Endothelial cell of umbilical vein (primary cell): ENCODE measurements at regions not wholly inside any gene's neighbourhood (a gene's known extent, or its start where the extent isn't known, plus 50 kb on each side); places are given as distances from the start of the nearest gene placed in this dataset.

Experiments
- BruUV-seq: library from RNA; stranded (reverse); fragments of 400-500 nt; replicated peaks from 2 replicates; lab custom pipeline; 2021; lab: Mats Ljungman, UMichigan
- CTCF ChIA-PET: fragments of 300-600, 350-600 bp; sonication (Branson Sonifier 250); formaldehyde crosslinking; loops from one replicate; lab custom pipeline; 2021; ENCODE audit warnings: antibody characterized with exemption, inconsistent platforms; lab: Charles Lee
- POLR2A ChIA-PET: fragments of 300-600, 350-600 bp; sonication (Branson Sonifier 250); formaldehyde crosslinking; loops from one replicate; lab custom pipeline; 2021; ENCODE audit warnings: antibody characterized with exemption, inconsistent platforms; lab: Charles Lee
- DNase-seq: peaks from one replicate; pipeline ENCODE4 v3.0.0-alpha.2; 2011; ENCODE audit warnings: low read depth, low spot score
- FAIRE-seq: peaks from 2 replicates; lab custom pipeline; 2011; peaks lifted over from hg19 to GRCh38; lab: Jason Lieb, UNC
- H2AFZ ChIP-seq: 2 replicates; pipeline ENCODE4 v1.6.0; 2012; ENCODE audit warnings: low read depth, low read length, control low read depth, inconsistent platforms
- H3K27ac ChIP-seq: 2 replicates; pipeline ENCODE4 v1.5.1; 2011; ENCODE audit warnings: low read depth, mild to moderate bottlenecking, control low read depth, low read length, moderate library complexity; ENCODE audit not compliant: insufficient read depth
- H3K27me3 ChIP-seq, 2 experiments: 2 replicates each; pipeline versions ENCODE4 v1.6.0 to v1.6.1; 2011; ENCODE audit warnings: low read length in 2 of 2, mixed read lengths in 1 of 2; ENCODE audit not compliant: control insufficient read depth in 2 of 2, insufficient read depth in 2 of 2
- H3K36me3 ChIP-seq, 2 experiments: 2 replicates in 1 of 2; 3 replicates in 1 of 2; pipeline ENCODE4 v1.5.1; 2011; ENCODE audit warnings: low read length in 2 of 2, mild to moderate bottlenecking in 1 of 2, moderate library complexity in 1 of 2; ENCODE audit not compliant: control insufficient read depth in 2 of 2, insufficient read depth in 2 of 2; ENCODE audit errors: extremely low read depth in 1 of 2
- H3K4me1 ChIP-seq: 3 replicates; pipeline ENCODE4 v1.5.1; 2011; ENCODE audit warnings: mild to moderate bottlenecking, low read length; ENCODE audit not compliant: control insufficient read depth, insufficient read depth; ENCODE audit errors: extremely low read depth
- H3K4me2 ChIP-seq: 2 replicates; pipeline ENCODE4 v1.6.1; 2011; ENCODE audit warnings: low read length, control low read depth, mixed read lengths; ENCODE audit not compliant: insufficient read depth
- H3K4me3 ChIP-seq, 3 experiments: fragments of 200-600 bp in 1 of 3; sonication (generic), shearing (Covaris generic) in 1 of 3; replicated peaks in 1 of 3; 2 replicates each; pipeline ENCODE4 v1.5.1; 2011 to 2016; ENCODE audit warnings: control low read depth in 3 of 3, low read length in 3 of 3, mild to moderate bottlenecking in 2 of 3, inconsistent platforms in 1 of 3, low read depth in 1 of 3, moderate library complexity in 1 of 3; ENCODE audit not compliant: insufficient read depth in 1 of 3
- H3K79me2 ChIP-seq: 2 replicates; pipeline ENCODE4 v1.6.0; 2012; ENCODE audit warnings: low read length, inconsistent platforms; ENCODE audit not compliant: control insufficient read depth, insufficient read depth
- H3K9ac ChIP-seq: replicated peaks from 2 replicates; pipeline ENCODE3; 2011; ENCODE audit warnings: low read length, control low read depth; ENCODE audit not compliant: insufficient read depth; ENCODE audit errors: extremely low read depth
- H3K9me1 ChIP-seq: replicated peaks from 3 replicates; pipeline ENCODE4 v1.6.0; 2011; ENCODE audit warnings: mild to moderate bottlenecking, low read length; ENCODE audit not compliant: control insufficient read depth, insufficient read depth; ENCODE audit errors: extremely low read depth
- H3K9me3 ChIP-seq: replicated peaks from 2 replicates; pipeline ENCODE4 v1.5.1; 2012; ENCODE audit warnings: low read length, inconsistent platforms; ENCODE audit not compliant: control insufficient read depth, insufficient read depth
- H4K20me1 ChIP-seq: replicated peaks from 2 replicates; pipeline ENCODE3; 2011; ENCODE audit warnings: mild to moderate bottlenecking, low read length; ENCODE audit not compliant: control insufficient read depth, insufficient read depth; ENCODE audit errors: extremely low read depth
- EZH2 ChIP-seq: IDR thresholded peaks from 2 replicates; pipeline ENCODE4 v1.6.1; 2012; ENCODE audit warnings: borderline replicate concordance, low read depth, mild to moderate bottlenecking, moderate library complexity, low read length, inconsistent platforms; ENCODE audit not compliant: severe bottlenecking
- FOS ChIP-seq: IDR thresholded peaks from 2 replicates; pipeline ENCODE4 v1.6.1; 2011; ENCODE audit warnings: mild to moderate bottlenecking, low read length, moderate library complexity, borderline replicate concordance; ENCODE audit not compliant: insufficient read depth
- GATA2 ChIP-seq: IDR thresholded peaks from 2 replicates; pipeline ENCODE4 v1.7.0; 2011; ENCODE audit warnings: low read depth, mild to moderate bottlenecking, moderate library complexity, mixed read lengths, low read length; ENCODE audit not compliant: insufficient read length, insufficient read depth
- JUN ChIP-seq: IDR thresholded peaks from 2 replicates; pipeline ENCODE4 v1.6.1; 2011; ENCODE audit warnings: borderline replicate concordance, low read depth; ENCODE audit not compliant: insufficient read length, insufficient read depth
- MYC ChIP-seq: IDR thresholded peaks from one replicate; pipeline ENCODE4 v1.6.1; 2011; ENCODE audit warnings: mild to moderate bottlenecking, low read depth, low read length
- POLR2A ChIP-seq: IDR thresholded peaks from 2 replicates; pipeline ENCODE4 v1.6.1; 2012; ENCODE audit warnings: low read depth, mild to moderate bottlenecking, control low read depth, low read length
- POLR2AphosphoS5 ChIP-seq: IDR thresholded peaks from 2 replicates; pipeline ENCODE4 v1.6.1; 2012; ENCODE audit warnings: low read depth, mild to moderate bottlenecking, control low read depth, low read length, moderate library complexity; ENCODE audit not compliant: insufficient read depth
- dilution Hi-C: fragments of 300-500 bp; cut with MboI; formaldehyde crosslinking; loops from one replicate; pipeline ENCODE4 v1.15.0; 2019; ENCODE audit warnings: low sequenced_read_pairs; ENCODE audit not compliant: extremely low pct_ligation_motif_present
- intact Hi-C: fragments of 100-400 bp; cut with micrococcal nuclease; formaldehyde crosslinking; loops from one replicate; pipeline ENCODE4 v1.10.0; 2022
- TF ChIP-seq, protein P1 (sequence below), 2 donors: IDR thresholded peaks; 1 replicate in 1 of 2; 2 replicates in 1 of 2; pipeline ENCODE4 v1.5.1; 2011; ENCODE audit warnings: low read length in 2 of 2, mild to moderate bottlenecking in 2 of 2, moderate library complexity in 2 of 2, control low read depth in 1 of 2, inconsistent platforms in 1 of 2, low read depth in 1 of 2; ENCODE audit not compliant: insufficient read depth in 1 of 2; ENCODE audit errors: extremely low read depth in 1 of 2
- TF ChIP-seq, protein P2 (sequence below): IDR thresholded peaks from 2 replicates; pipeline ENCODE4 v1.6.1; 2011; ENCODE audit not compliant: insufficient read depth, insufficient read length

DNA sequence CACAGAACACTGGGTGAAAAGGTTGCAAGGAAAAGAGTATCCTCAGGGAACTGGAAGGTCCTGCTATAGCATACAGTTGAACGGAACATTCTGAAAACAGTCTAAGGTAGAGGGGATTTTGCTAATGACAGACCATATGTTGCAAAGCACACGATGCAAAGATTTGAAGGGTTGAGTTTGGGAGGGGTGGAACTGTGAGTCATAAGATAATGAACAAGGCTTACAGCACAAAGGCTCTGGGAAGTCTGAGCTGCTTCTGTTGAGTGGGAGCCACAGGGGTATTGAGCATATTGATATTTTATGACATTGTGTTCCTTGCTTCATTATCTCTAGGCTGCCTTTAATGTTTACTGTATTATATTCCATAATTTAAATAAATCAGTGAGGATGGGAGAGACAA is 104.9 kb downstream of the PLPPR4 start:
- ChIA-PET POLR2A (no interaction called here), CTCF (interaction anchor here (1.5 kb wide), 1 partner anchor 43 kb away, joined by 5 read pairs; no protein-coding TSS in a partner anchor)
- Histone ChIP-seq H2AFZ (no peak overlapping the region), H3K36me3 (no peaks in the 10 kb centered on the region), H3K4me1 (no peaks in the 10 kb centered on the region), H3K4me3 (no peak overlapping the region), H3K9me3 (no peaks in the 10 kb centered on the region), H3K4me2 (no peak overlapping the region), H3K27ac (no peak overlapping the region), H3K9me1 (no peaks in the 10 kb centered on the region), H4K20me1 (no peaks in the 10 kb centered on the region), H3K9ac (no peak overlapping the region), H3K27me3 (peaks cover 2 to 7% of the 10 kb centered on the region in 2 experiments), H3K79me2 (no peaks in the 10 kb centered on the region)
- no TSS peak for BruUV-seq
- no peak for FAIRE-seq
- DNase-seq: no peak
- TF ChIP-seq JUN: no peak
- TF ChIP-seq POLR2A: no peak
- no peak for TF ChIP-seq MYC
- TF ChIP-seq FOS: no peak
- TF ChIP-seq, protein P1, sequence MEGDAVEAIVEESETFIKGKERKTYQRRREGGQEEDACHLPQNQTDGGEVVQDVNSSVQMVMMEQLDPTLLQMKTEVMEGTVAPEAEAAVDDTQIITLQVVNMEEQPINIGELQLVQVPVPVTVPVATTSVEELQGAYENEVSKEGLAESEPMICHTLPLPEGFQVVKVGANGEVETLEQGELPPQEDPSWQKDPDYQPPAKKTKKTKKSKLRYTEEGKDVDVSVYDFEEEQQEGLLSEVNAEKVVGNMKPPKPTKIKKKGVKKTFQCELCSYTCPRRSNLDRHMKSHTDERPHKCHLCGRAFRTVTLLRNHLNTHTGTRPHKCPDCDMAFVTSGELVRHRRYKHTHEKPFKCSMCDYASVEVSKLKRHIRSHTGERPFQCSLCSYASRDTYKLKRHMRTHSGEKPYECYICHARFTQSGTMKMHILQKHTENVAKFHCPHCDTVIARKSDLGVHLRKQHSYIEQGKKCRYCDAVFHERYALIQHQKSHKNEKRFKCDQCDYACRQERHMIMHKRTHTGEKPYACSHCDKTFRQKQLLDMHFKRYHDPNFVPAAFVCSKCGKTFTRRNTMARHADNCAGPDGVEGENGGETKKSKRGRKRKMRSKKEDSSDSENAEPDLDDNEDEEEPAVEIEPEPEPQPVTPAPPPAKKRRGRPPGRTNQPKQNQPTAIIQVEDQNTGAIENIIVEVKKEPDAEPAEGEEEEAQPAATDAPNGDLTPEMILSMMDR (IDR thresholded peaks at IDR 0.05; ENCODE audit: extremely low read depth in 1 of 2, insufficient read depth in 1 of 2, low read depth in 1 of 2, low read length in 2 of 2): no peak
- no peak for TF ChIP-seq EZH2
- TF ChIP-seq POLR2AphosphoS5: no peak
- no peak for TF ChIP-seq GATA2
- TF ChIP-seq, protein P2, sequence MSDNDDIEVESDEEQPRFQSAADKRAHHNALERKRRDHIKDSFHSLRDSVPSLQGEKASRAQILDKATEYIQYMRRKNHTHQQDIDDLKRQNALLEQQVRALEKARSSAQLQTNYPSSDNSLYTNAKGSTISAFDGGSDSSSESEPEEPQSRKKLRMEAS: no peak
- dilution Hi-C loops (no loop called here), intact Hi-C loops (no loop called here)
